Small intestine (tissue), 7 donors: ENCODE measurements at regions not wholly inside any gene's neighbourhood (a gene's known extent, or its start where the extent isn't known, plus 50 kb on each side); places are given as distances from the start of the nearest gene placed in this dataset.

ENCODE experiments used
- DNase-seq, 2 donors: peaks; one replicate each; pipeline versions ENCODE4 v3.0.0 to v3.0.0-alpha.2; 2013
- FAIRE-seq: peaks from 2 replicates; lab custom pipeline; 2012; peaks lifted over from hg19 to GRCh38; lab: Jason Lieb, UNC
- H3K27ac ChIP-seq, 3 donors: one replicate each; pipeline ENCODE4 v1.5.1; 2013; ENCODE audit warnings: low read length in 2 of 3, mild to moderate bottlenecking in 2 of 3, control low read depth in 1 of 3, inconsistent platforms in 1 of 3, low read depth in 1 of 3, moderate library complexity in 1 of 3
- H3K27me3 ChIP-seq, 3 donors: one replicate each; pipeline ENCODE4 v1.6.1; 2013; ENCODE audit warnings: low read length in 3 of 3, inconsistent platforms in 1 of 3; ENCODE audit not compliant: control insufficient read depth in 3 of 3, insufficient read depth in 3 of 3
- H3K36me3 ChIP-seq, 3 donors: one replicate each; pipeline ENCODE4 v1.6.1; 2013; ENCODE audit warnings: low read length in 3 of 3, inconsistent platforms in 1 of 3, low read depth in 1 of 3, mild to moderate bottlenecking in 1 of 3, moderate library complexity in 1 of 3; ENCODE audit not compliant: control insufficient read depth in 3 of 3, insufficient read depth in 2 of 3
- H3K4me1 ChIP-seq, 3 donors: one replicate each; pipeline ENCODE4 v1.6.1; 2013; ENCODE audit warnings: low read length in 2 of 3, inconsistent platforms in 1 of 3, low read depth in 1 of 3, mild to moderate bottlenecking in 1 of 3, moderate library complexity in 1 of 3; ENCODE audit not compliant: control insufficient read depth in 3 of 3, insufficient read depth in 2 of 3
- H3K4me3 ChIP-seq, 3 donors: one replicate each; pipeline ENCODE4 v1.5.1; 2013; ENCODE audit warnings: low read length in 3 of 3, control low read depth in 1 of 3, inconsistent platforms in 1 of 3, low read depth in 1 of 3, mild to moderate bottlenecking in 1 of 3, moderate library complexity in 1 of 3
- H3K9me3 ChIP-seq, 2 donors: one replicate each; pipeline ENCODE4 v1.6.1; 2013; ENCODE audit warnings: low read depth in 1 of 2, low read length in 1 of 2; ENCODE audit not compliant: control insufficient read depth in 2 of 2, insufficient read depth in 1 of 2
- WGBS, 3 donors: extraction: QIAGEN DNeasy Blood & Tissue Kit; methylation state at CpG; one replicate each; pipeline ENCODE4 v1.1.7; 2013; 5-methylcytosine and 5-hydroxymethylcytosine counted together
- donor health status: healthy with polysubstance abuse.
- donor health status: control.
- donor health status: control.
- donor health status: Bipolar disorder and iron deficiency.
- donor health status: healthy.

- no peak overlapping the region for H3K27ac ChIP-seq
- no peaks in the 10 kb centered on the region for H3K9me3 ChIP-seq
- H3K4me3 ChIP-seq, result no peak overlapping the region
- no peaks in the 10 kb centered on the region for H3K36me3 ChIP-seq
- 73 to 86% (median 85%) methylated on average over 4 of the region's 4 CpGs for WGBS, 3 donors
- DNase-seq, result no peak
- FAIRE-seq, result no peak
- H3K4me1 ChIP-seq, result peaks cover 0 to 17% (median 3%) of the 10 kb centered on the region in 3 donors
- no peaks in the 10 kb centered on the region for H3K27me3 ChIP-seq
Observed at GRCh38 chr12:98121963-98122362, 393.4 kb upstream of the TMPO start.

GRCh38 chr12:98123021-98123461 is 392.3 kb upstream of the TMPO start:
- no peak for DNase-seq
- 38 to 49% (median 48%) methylated on average over 3 of the region's 3 CpGs for WGBS, 3 donors
- Histone ChIP-seq H3K36me3 (no peaks in the 10 kb centered on the region), H3K9me3 (no peaks in the 10 kb centered on the region), H3K27me3 (no peaks in the 10 kb centered on the region), H3K4me3 (no peak overlapping the region), H3K27ac (no peak overlapping the region), H3K4me1 (peaks cover 3 to 28% (median 6%) of the 10 kb centered on the region in 3 donors)
- no peak for FAIRE-seq

- Histone ChIP-seq H3K4me3 (no peak overlapping the region), H3K36me3 (no peaks in the 10 kb centered on the region), H3K27me3 (no peaks in the 10 kb centered on the region), H3K4me1 (peaks cover 3 to 30% (median 4%) of the 10 kb centered on the region in 3 donors), H3K9me3 (no peaks in the 10 kb centered on the region), H3K27ac (peak overlapping the region; percentile 15 to 34 (median 32))
- FAIRE-seq (no peak), DNase-seq (peak; percentile 90 to 91)
- WGBS, 3 donors, result 7 to 14% (median 11%) methylated on average over 12 of the region's 12 CpGs
Observed at GRCh38 chr12:98126637-98127335, 388.6 kb upstream of the TMPO start.

GRCh38 chr12:98127336-98127679 is 388.1 kb upstream of the TMPO start:
- DNase-seq, result peak in 1 of 2 donors; percentile 6
- H3K4me1 ChIP-seq, result peaks cover 3 to 30% (median 4%) of the 10 kb centered on the region in 3 donors
- H3K27ac ChIP-seq, result peak overlapping the region in 2 of 3 donors; percentile 32 to 64
- FAIRE-seq, result no peak
- no peaks in the 10 kb centered on the region for H3K27me3 ChIP-seq
- no peaks in the 10 kb centered on the region for H3K9me3 ChIP-seq
- WGBS, 3 donors, result 12 to 25% (median 22%) methylated on average over 3 of the region's 3 CpGs
- H3K36me3 ChIP-seq, result no peaks in the 10 kb centered on the region
- H3K4me3 ChIP-seq, result no peak overlapping the region

- H3K36me3 ChIP-seq, result no peaks in the 10 kb centered on the region
- H3K4me3 ChIP-seq, result no peak overlapping the region
- H3K4me1 ChIP-seq, result peaks cover 3 to 30% (median 4%) of the 10 kb centered on the region in 3 donors
- DNase-seq (peak; percentile 68 to 71), FAIRE-seq (no peak)
- H3K27ac ChIP-seq, result no peak overlapping the region
- no peaks in the 10 kb centered on the region for H3K9me3 ChIP-seq
- no peaks in the 10 kb centered on the region for H3K27me3 ChIP-seq
Observed at GRCh38 chr12:98127854-98128253, 387.5 kb upstream of the TMPO start.

- H3K9me3 ChIP-seq, result no peaks in the 10 kb centered on the region
Observed at GRCh38 chr12:98136544-98136943, 378.8 kb upstream of the TMPO start.

GRCh38 chr12:98137278-98137677 is 378.1 kb upstream of the TMPO start:
- no peaks in the 10 kb centered on the region for H3K36me3 ChIP-seq
- H3K27ac ChIP-seq, result no peak overlapping the region
- no peaks in the 10 kb centered on the region for H3K9me3 ChIP-seq
- H3K4me1 ChIP-seq, result peaks cover 0 to 1% (median 0%) of the 10 kb centered on the region in 3 donors
- H3K27me3 ChIP-seq, result no peaks in the 10 kb centered on the region
- WGBS, 3 donors, result 58 to 71% (median 63%) methylated on average over 1 of the region's 1 CpG
- no peak overlapping the region for H3K4me3 ChIP-seq
- DNase-seq (no peak), FAIRE-seq (no peak)

More at GRCh38 chr12:98136544-98136943, 378.8 kb upstream of the TMPO start:
- no peak overlapping the region for H3K27ac ChIP-seq
- no peak for DNase-seq
- no peaks in the 10 kb centered on the region for H3K27me3 ChIP-seq
- H3K4me3 ChIP-seq, result no peak overlapping the region
- H3K4me1 ChIP-seq, result peaks cover 0 to 1% (median 0%) of the 10 kb centered on the region in 3 donors
- FAIRE-seq, result no peak
- no peaks in the 10 kb centered on the region for H3K36me3 ChIP-seq
- WGBS, 3 donors, result 39 to 53% (median 41%) methylated on average over 2 of the region's 2 CpGs

GRCh38 chr12:98144953-98145352 is 370.4 kb upstream of the TMPO start:
- Histone ChIP-seq H3K36me3 (no peaks in the 10 kb centered on the region), H3K4me1 (peaks cover 0 to 18% (median 0%) of the 10 kb centered on the region in 3 donors), H3K4me3 (no peak overlapping the region), H3K9me3 (no peaks in the 10 kb centered on the region), H3K27ac (no peak overlapping the region), H3K27me3 (no peaks in the 10 kb centered on the region)
- DNase-seq (no peak), FAIRE-seq (no peak)

GRCh38 chr12:98146043-98146442 is 369.3 kb upstream of the TMPO start:
- Histone ChIP-seq H3K36me3 (no peaks in the 10 kb centered on the region), H3K9me3 (no peaks in the 10 kb centered on the region), H3K4me1 (peaks cover 0 to 20% (median 0%) of the 10 kb centered on the region in 3 donors), H3K27me3 (no peaks in the 10 kb centered on the region), H3K4me3 (no peak overlapping the region), H3K27ac (no peak overlapping the region)
- FAIRE-seq, result no peak
- WGBS, 3 donors, result 63 to 78% (median 77%) methylated on average over 2 of the region's 2 CpGs
- no peak for DNase-seq
